ENCODE measurements at regions not wholly inside any gene's neighbourhood (a gene's known extent, or its start where the extent isn't known, plus 50 kb on each side); places are given as distances from the start of the nearest gene placed in this dataset.
"Not testable (repeated sequence)": the region's sequence is repeated elsewhere in the genome, so short reads cannot be mapped to it uniquely, and the experiment has no call there.

DNA sequence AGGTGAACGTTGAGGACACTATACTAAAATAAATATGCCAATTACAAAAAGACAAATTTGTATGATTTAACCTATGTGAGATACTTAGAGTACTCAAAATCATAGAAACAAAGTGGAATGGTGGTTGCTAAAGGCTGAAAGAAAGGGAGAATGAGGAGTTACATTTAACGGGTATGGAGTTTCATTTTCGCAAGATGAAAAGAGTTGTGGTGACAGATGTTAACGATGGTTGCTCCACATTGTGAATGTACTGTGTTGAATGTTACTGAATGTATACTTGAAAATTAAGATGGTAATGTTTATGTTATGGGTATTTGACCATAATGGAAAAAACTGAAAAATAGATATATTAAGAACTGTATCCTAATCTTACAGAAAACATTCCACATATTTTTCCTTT is 51.3 kb upstream of the MOCS2 start:
- DNase-seq: no peak

DNA sequence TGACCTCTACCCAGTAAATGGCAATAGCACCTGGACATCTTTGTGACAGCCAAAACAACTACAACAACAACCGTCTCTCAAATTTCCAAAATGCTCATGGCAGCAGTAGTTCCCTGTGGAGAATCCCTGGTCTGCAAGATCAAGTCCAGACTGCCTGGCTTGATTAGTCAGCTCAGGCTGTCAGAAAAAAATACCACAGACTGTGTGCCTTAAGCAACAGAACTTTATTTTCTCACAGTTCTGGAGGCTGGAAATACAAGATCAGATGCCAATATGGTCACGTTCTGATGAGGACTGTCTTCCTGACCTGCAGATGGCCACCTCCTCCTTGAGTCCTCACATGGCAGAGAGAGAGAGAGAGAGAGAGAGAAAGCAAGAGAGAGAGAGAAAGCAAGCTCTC is 52.3 kb upstream of the MOCS2 start:
- DNase-seq: no peak

DNA sequence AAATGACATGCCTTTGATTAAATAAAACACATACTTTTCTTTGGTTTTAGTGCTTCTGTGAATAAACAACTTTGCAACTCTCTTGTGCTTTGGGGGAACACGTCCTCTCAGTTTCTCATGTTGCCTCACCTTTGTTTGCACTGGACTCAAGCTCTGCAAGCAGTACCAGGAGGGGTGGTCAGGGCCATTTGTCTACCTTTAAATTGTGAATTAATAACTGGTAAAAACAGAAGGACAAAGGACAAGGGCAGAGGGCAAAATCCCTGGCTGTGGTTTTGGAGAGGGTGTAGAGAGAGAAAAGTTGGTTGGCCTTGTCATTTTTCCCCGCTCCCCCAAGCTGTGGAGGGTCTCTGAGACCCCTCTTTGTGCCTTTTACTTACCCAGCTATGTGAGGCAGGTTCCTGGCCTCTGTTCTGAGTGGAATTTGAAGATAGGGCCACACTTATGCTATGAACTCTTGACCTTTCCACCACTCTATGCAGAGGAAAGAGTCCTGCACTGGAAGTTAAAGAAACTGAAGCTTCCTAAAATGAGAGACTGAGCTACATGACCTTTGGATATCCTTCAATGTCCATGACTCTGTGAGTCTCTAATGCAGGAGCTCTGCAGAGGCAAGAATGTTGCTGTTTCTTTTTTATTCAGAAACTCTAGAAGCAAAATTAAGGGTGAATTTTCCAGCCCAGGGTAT is 55.1 kb upstream of the MOCS2 start:
- DNase-seq: no peak

DNA sequence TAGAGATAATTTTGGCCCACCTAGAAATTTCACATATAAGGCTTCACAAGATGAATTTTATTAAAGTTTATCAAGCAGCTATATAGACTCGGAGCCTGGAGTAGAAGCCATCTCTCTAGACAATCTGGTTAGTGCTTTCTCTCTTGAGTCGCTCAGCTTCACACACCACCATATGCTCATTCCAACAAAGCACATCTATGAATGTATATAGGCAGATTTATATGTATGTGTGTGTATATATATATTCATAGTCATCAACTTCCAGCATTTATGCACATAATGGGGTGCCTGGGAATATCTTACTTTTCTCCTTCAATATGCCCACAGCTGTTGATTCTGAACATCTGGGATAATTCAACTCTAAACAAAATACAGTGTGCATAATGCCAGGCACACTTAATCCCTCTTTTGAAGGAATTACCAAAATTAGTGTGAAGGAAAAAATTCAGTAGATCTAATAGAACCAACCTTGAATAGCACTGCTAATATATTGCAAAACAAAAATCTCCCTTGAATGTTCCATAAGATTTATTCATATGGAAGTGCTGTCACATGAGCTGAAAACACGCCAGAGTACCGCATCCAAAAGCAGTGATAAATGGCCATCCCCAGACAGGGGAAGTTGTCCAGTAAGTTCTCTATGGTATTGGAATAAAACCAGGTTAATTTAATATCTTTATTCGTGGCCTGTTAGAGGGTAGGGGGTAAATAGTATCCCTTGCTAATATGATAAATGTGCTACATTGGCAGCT is 56.0 kb upstream of the MOCS2 start:
- DNase-seq: no peak

DNA sequence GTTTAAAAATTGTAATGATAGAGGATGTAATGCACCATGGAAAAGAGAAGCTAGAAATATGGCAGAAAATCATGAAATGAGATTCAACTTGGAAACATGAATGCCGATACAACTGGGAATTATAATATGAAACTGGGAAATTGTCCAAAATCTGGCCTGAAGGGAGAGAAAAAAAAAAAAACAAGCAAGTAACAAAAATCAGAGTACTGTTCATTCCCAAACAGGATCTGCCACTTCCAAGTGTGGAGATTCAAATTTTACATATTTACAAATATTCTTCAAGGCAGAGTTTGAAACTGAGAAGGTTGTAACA is 56.6 kb upstream of the MOCS2 start:
- DNase-seq: no peak

DNA sequence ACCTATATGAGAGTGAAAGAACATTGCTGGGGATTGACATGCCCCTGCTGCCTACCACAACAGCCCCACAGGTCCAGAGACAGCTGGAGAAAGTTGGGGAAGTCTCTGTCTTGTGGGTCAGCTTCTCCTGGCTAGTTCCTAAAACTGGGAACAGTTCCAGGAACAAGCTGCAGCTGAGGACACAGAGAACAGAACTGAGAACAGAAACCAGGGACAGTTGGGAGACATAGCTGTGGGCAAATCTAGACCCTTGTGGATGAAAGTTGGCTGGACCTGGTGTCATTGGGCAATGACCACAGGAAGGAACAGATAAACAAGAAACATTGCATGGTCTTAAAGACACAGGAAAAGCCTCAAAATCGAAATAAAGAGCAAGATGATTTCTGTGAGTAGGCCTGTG is 58.3 kb upstream of the MOCS2 start:
- no peak for DNase-seq

DNA sequence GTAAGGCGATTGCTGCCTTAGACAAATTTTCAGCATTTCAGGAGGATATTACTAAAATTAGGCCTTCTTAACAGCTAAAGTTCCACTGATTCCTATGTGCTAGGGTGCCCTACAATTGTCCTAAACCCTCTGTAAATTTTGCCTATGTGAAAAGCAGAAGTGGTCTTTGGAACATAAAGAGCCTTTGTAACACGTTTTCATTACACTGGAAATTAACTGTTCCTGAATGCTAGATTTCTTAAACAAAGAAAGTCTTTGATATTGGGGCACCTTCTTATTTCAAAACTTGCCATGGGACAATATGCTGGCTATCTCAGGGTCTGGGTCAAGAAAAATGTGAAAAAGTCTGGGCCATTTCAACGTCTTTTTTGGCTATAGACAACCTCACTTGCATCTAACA is 60.4 kb upstream of the MOCS2 start:
- no peak for DNase-seq

DNA sequence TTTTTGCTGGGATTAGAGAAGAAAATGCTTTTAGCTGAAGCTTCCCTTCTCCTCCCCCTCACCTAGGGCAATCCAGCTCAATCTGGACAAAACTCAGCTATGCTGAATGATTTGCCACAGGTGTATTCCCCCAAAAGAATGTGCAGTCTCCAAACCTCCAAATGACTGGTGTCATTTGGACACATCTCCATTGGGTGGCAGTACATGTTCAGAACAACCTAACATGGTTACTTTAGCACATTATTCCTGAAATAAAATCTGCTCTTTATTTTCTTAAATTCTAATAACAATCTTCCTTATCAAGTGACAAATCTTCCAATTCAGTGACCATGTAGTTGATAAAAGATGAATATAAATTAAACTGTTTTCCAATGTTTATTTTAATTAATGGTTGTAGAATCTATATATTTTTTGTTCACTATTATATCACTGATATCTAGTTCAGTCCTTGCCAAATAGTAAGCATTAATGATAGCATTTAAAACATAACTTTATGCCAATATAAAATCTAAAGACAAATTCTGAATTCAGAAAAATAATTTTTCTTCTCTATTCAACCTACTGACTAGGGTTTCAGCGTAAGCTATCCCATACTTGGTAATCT is 61.3 kb upstream of the MOCS2 start:
- no peak for DNase-seq

DNA sequence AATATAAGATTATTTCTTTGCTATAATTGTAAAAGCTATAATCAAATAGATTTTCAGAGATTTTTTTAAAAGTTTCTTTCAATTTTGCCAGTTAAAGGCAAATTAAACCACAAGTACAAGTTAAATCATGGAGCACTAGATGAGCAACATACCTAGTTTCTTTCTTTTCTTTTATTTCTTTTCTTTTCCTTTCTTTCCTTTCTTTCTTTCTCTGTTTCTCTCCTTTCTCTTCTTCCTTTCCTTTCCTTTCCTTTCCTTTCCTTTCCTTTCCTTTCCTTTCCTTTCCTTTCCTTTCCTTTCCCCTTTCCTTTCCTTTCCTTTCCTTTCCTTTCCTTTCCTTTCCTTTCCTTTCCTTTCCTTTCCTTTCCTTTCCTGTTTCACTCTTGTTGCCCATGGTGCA is 62.5 kb upstream of the MOCS2 start:
- not testable (repeated sequence) for DNase-seq

DNA sequence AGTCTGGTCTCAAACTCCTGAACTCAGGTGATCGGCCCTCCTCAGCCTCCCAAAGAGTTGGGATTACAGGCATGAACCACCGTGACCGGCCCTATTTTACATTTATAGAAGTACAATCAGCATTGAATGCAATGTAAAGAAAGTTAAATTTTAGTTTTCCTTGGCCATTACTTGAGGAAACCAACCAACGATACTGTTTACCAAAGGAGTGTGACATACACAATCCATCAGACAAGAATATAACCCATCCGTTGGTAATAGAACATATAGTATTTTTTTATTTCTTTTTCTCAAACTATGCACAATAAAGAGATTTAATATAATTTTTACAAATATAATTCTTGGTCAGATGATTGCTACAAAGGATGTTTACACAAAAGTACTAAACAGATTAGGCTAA is 63.1 kb upstream of the MOCS2 start:
- DNase-seq: no peak

DNA sequence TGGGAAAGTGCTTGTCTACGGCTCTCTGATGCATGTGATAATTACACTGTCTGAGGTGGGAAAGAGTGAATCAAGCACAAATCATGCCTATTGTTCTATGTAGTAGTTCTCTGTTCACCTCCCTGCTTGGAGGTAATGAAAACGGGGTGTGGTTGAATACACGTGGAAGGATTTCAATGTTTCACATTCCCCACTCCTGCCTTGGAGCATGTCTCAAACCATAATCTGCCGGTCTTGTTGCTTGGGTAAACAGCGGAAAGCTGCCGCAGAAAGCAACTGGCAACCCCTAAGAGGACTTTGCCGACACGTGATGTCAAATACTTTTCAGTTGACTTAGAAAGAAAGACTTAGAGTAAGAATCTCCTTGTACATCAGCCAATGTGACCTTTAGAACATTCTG is 63.5 kb upstream of the MOCS2 start:
- DNase-seq: no peak

DNA sequence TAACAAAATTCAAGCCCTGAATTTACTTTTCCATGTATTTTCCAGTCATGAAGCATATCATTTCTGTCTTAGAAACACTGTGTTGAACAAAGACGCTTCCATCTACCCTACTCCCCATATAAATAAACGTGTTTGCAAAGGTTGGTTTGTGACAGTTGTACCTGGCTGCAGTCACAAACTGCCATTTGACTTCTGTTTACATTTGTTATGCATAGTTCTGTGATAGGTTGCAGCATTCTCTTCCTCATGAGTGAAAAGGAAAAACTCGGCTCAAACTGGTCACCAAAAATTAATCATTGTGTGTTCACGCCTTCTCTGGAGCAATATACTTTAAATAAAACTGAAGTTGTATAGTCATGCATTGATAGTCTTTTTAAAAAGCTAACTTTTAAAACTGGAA is 69.3 kb upstream of the MOCS2 start:
- DNase-seq: no peak

DNA sequence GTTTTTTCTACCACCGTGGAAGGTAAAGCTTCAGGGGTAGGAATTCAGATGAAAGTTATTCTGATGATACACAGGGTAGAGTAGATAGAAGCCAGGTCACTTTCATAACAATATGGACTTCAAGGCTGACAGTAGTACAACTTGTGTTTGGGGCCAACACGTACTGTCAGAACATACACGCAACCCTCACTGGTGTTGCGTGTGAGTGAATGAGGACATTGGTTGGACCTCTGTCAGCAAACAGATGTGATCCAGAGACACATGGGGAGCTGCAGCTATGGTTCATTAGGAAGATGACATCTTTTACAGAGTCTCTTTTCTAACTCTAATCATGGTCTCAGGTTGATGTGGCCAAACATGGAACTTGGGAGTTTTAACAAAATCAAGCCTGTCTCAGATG is 70.1 kb upstream of the MOCS2 start:
- DNase-seq: no peak

DNA sequence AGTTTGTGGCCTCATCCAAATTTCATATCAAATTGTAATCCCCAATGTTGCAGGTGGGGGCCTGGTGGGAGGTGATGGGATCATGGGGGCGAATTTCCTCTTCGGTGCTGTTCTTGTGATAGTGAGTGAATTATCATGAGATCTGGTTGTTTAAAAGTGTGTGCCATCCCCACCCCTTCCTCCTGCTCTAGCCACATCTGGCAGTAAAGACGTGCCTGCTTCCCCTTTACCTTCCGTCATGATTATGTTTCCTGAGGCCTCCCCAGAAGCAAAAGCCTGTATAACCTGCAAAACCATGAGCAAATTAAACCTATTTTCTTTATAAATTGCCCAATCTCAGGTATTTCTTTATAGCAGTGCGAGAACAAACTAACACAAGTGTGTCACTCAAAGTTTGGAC is 71.0 kb upstream of the MOCS2 start:
- DNase-seq: no peak

DNA sequence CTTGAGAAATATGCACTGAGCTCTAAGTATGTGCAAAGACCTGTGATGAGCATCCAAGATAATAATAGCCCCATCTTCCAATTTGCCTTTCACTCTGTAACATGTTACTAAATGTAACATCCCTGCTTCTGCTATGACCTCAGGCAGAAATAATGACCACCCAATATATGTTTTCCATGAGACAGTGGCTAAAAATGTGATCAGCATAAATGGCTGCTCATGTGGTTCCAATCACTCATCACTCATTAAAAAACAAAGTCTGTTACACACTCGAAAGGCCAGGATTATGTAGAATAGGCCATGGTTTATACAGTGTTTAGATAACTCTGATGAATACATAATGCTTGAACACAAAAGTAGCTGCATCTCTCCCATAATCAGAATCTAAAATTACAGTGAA is 71.4 kb upstream of the MOCS2 start:
- no peak for DNase-seq

DNA sequence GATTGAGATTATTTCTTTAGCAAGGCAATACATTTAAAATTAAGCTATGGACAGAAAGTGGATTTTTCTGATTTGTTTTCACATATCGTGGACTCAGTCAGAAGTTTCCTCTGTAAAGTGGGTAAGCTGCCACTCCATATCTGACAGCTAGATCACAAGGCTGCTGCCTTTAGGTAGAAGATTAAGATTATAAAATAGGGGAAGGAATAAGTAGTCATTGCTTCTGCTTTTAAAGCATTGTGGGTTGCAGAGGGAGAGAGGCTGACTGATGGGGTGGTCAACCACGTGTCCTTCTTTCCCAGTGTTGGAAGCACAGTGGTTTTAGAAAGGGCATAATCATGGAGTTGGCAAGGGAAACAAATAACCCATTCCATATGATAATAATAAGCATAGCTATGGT is 74.3 kb upstream of the MOCS2 start:
- no peak for DNase-seq

DNA sequence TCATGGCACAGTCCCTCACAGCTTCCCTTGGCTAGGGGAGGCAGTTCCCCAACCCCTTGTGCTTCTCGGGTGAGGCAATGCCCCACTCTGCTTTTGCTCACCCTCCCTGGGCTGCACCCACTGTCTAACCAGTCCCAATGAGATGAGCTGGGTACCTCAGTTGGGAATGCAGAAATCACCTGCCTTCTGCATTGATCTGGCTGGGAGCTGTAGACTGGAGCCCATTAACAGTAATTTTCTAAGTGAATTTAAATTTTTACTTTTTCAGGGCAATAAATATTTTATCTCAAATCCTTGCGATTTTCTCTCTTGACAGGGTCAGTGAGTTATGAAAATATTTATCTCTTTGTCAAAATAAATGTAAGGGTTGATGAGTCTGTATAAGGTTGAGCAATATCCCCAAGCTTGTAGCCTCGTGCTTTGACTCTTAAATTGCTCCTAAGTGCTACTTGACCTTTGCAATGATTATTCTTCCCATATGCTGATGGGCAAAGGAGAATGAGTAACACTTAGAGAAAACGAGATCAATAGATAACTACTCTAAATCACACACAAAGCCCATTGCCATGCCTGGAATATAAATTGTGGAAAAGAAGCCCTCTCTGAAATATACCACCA is 82.1 kb upstream of the MOCS2 start:
- no peak for DNase-seq

DNA sequence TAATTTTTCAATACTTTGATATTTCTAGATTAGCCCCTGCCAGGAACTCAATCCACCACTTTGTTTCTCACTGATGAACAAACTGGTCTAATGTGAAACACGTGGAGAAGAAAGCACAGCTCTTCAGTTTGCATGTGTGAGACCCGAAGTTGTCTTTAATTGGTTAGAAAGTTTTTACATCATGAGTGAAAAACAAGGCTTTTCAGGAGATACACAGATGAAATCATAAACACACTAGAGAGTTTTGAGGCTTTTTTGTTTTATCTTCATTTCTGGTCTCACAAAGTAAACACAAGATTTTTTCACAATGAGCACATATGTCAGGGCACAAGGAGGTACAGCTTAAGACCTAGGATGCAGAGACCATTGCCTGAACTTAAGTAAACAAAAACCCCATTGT is 84.5 kb upstream of the MOCS2 start:
- DNase-seq: no peak

DNA sequence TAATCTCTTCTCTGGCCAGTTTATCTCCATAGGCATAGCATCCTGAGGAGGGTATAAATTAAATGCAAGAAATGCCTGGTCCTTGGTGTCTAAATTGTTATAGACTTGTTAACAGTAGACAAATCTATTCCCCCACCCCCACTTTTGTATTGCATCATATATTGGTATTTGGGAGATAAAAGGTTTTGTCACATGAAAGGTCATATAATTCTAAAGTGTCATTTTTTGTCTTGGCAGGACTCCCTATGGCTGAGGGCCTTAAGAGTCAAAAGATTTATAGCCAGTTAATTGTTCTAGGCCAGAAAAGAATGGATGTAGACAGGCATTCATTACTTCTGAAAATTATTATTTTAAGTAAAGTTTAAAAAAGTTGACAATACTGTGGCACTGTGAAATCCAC is 90.3 kb upstream of the MOCS2 start:
- no peak for DNase-seq

DNA sequence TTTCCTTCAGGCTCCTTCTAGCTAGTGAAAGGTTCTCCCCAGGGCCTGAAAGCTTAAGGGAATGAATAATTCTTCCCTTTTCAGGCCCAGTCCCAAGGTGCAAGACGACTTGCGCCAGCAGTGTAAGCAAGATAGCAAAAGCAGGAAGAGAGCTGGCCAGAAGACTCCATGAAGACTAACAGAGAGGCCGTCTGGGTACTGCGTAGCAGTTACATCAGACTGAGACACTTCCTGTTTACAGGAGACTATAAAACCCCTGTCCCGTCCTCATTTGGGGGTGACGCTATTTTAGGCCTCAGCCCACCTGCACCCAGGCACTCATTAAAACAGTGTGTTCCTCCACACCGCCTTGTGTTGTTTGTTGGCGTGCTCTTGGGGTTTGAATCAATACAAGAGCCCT is 90.7 kb upstream of the MOCS2 start:
- no peak for DNase-seq

DNA sequence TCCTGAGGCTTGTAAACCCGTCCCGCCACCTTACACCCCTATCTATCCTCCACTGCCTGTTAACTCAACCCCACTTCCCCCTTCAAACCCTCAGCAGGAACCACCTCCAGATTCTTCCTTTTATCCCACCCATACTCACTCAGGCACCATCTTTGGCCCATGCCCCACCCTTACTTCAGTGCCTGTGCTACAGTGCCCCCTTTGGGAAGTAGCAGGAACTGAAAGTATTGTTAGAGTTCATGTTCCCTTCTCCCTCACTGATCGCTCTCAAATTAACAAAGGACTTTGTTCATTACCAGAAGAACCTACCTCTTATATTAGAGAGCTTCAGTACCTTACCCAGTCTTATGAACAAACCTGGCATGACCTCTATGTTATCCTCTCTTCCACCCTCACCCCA is 92.2 kb upstream of the MOCS2 start:
- DNase-seq: no peak

DNA sequence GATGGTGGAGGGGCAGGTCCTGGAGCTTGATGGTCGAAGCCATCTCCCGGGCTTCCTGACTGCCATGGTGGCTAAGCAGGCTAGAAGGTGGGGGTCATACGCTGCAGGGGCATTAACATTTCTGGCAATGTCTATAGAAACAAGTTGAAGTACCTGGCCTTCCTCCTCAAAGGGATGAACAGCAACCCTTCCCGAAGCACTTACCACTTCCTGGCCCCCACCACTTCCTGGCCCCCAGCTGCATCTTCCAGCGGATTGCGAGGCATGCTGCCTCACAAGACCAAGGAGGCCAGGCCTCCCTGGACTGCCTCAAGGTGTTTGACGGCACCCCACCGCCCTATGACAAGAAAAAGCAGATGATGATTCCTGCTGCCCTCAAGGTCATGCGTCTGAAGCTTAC is 97.0 kb upstream of the MOCS2 start:
- DNase-seq: no peak

DNA sequence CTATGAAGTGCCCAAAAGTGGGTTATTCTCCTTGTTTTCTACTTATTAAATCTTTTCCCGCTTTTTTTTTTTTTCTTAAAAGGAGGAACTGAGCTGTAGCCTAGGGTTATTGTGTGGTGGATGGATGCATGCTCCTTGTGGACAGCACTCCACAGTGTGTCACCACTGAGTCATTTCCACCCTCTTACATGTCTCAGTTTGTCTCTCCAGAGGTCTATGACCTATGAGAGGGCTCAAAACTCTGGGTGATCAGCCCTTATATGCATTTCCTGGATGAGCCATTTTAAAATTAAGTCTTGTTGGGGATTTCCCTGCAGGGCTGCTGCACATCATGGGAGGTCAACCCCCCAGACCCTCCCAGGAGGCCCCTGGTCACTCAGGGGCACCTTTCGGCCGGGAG is 102.2 kb upstream of the MOCS2 start:
- DNase-seq: no peak

DNA sequence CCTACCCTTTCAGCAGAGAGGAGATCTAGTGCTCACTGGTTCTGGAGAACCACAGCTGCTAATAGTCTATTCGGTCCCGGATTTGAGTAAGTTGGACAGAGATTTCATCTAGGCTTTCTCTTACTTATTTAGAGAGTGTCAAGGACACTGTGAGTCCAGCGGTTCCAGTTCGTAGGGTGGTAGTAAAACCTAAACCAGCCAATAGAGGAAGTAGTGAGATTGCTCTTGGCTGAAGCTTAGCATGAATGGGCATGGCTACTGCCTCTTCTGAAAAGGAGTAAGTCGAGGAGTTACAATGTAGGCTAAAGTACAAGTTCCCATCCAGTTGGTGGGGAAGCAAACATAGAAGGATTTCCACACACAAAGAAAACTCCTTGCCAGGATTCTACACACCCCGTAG is 109.6 kb upstream of the MOCS2 start:
- no peak for DNase-seq

Measured in NCI-H1436 treated with DMSO at 0.1 percent for 48 hours (cell line).